Urinary bladder (tissue), 3 donors: ENCODE measurements at regions not wholly inside any gene's neighbourhood (a gene's known extent, or its start where the extent isn't known, plus 50 kb on each side); places are given as distances from the start of the nearest gene placed in this dataset.
"Not testable (repeated sequence)": the region's sequence is repeated elsewhere in the genome, so short reads cannot be mapped to it uniquely, and the experiment has no call there.

Source experiments
- DNase-seq: peaks from one replicate; pipeline ENCODE4 v3.0.0-alpha.2; 2015; ENCODE audit errors: extremely low spot score
- H3K27ac ChIP-seq: one replicate; pipeline ENCODE4 v1.5.1; 2013; ENCODE audit warnings: low read depth, mild to moderate bottlenecking, moderate library complexity
- H3K36me3 ChIP-seq: one replicate; pipeline ENCODE4 v1.6.1; 2013; ENCODE audit warnings: mild to moderate bottlenecking, moderate library complexity; ENCODE audit not compliant: insufficient read depth
- H3K4me1 ChIP-seq: one replicate; pipeline ENCODE4 v1.6.1; 2013; ENCODE audit warnings: mild to moderate bottlenecking, moderate library complexity; ENCODE audit not compliant: insufficient read depth
- H3K4me3 ChIP-seq: one replicate; pipeline ENCODE4 v1.5.1; 2013; ENCODE audit warnings: low read depth, low read length
- WGBS: extraction: QIAGEN DNeasy Blood & Tissue Kit; methylation state at CpG from one replicate; pipeline ENCODE4 v1.1.7; 2013; 5-methylcytosine and 5-hydroxymethylcytosine counted together
- donor health status: healthy with polysubstance abuse.
- donor health status: healthy.

GRCh38 chr6:44734886-44735629 lies 347.6 kb downstream of the CDC5L start:
- Histone ChIP-seq H3K36me3 (no peaks in the 10 kb centered on the region), H3K4me3 (no peak overlapping the region), H3K27ac (no peak overlapping the region), H3K4me1 (no peaks in the 10 kb centered on the region)
- no peak for DNase-seq
- 90% methylated on average over 5 of the region's 5 CpGs for WGBS

- Histone ChIP-seq H3K4me3 (no peak overlapping the region), H3K27ac (no peak overlapping the region), H3K36me3 (no peaks in the 10 kb centered on the region), H3K4me1 (no peaks in the 10 kb centered on the region)
- WGBS: 72% methylated on average over 6 of the region's 6 CpGs
- no peak for DNase-seq
These were observed 348.1 kb downstream of the CDC5L start for GRCh38 chr6:44735630-44735963.

- H3K27ac ChIP-seq: no peak overlapping the region
- H3K36me3 ChIP-seq: no peaks in the 10 kb centered on the region
- DNase-seq: no peak
- H3K4me1 ChIP-seq: no peaks in the 10 kb centered on the region
- WGBS: 91% methylated on average over 9 of the region's 9 CpGs
- no peak overlapping the region for H3K4me3 ChIP-seq
These were observed 349.8 kb downstream of the CDC5L start for GRCh38 chr6:44737341-44737740.

- Histone ChIP-seq H3K36me3 (no peaks in the 10 kb centered on the region), H3K4me1 (no peaks in the 10 kb centered on the region), H3K4me3 (no peak overlapping the region), H3K27ac (no peak overlapping the region)
- 84% methylated on average over 6 of the region's 6 CpGs for WGBS
- no peak for DNase-seq
These were observed 350.5 kb downstream of the CDC5L start for GRCh38 chr6:44737829-44738528.

GRCh38 chr6:44738601-44739146 lies 351.2 kb downstream of the CDC5L start:
- 91% methylated on average over 8 of the region's 8 CpGs for WGBS
- no peaks in the 10 kb centered on the region for H3K4me1 ChIP-seq
- no peak overlapping the region for H3K27ac ChIP-seq
- no peak for DNase-seq
- no peaks in the 10 kb centered on the region for H3K36me3 ChIP-seq
- H3K4me3 ChIP-seq: no peak overlapping the region

DNA sequence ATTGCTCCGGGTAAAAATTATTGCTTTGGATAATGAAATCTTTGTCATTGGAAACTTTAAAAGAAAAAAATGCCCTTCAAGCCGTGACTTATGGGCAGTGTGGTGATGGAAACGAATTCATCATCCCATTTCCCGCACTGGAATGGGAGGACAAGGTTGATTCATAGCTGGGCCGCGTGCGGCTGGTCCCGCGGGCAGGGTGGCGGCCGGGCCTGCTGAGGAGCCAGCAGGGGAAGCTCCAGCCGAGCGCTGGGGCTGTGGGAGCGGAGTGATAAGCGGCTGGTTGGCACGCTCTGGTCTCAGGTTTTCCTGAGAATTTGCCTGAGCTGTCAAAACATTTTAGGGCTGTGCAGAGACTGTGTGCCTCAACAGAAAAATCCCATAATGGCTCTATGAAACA lies 351.7 kb downstream of the CDC5L start:
- Histone ChIP-seq H3K4me1 (no peaks in the 10 kb centered on the region), H3K27ac (no peak overlapping the region), H3K36me3 (no peaks in the 10 kb centered on the region), H3K4me3 (no peak overlapping the region)
- 94% methylated on average over 16 of the region's 16 CpGs for WGBS
- DNase-seq: no peak

DNA sequence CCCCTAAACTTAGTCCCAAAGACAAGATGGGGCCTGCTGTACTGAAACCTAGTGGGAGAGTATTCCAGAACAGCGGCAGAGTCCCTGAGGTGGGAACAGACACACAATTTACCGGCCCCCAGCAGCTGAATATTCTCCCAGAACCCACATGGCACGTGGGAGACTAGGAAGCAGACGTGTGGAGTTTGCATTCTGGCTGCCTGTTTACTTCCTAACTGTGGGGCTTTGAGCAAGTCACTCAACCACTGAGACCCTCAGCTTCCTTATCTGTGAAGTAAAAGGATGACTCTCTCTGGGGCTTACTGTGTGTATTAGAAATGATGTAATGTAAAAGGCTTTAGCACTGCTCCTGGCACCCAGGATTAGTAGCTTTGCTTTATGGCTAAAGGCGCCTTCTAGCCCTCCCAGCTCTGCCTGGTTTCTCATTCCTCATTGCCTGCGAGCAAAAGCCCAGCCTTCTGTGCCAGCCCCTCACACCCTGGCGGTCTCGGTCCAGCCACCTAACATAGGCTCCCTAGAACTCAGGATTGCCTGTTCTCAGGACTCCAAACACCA lies 353.1 kb downstream of the CDC5L start:
- H3K27ac ChIP-seq: no peak overlapping the region
- no peak for DNase-seq
- no peaks in the 10 kb centered on the region for H3K36me3 ChIP-seq
- H3K4me1 ChIP-seq: no peaks in the 10 kb centered on the region
- 83% methylated on average over 8 of the region's 8 CpGs for WGBS
- H3K4me3 ChIP-seq: no peak overlapping the region

DNA sequence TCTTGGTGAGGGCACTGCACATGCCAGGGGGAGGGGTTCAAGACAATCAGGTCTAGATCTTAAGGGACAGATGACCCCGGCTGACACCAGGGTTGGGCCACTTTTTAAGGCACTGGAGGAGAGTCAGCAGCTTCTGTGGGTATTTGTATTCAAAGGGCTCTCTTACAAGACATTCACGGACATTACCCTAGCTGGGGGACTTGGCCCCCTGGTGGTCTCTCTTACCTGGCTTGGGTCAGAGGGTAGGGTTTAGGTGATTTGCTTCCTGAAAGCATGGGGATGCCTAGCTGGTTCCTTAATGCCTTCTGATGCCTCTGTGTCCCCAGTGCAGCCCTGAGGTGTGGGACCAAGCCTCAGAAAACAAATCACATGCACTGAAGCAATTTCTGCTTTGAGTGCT lies 354.7 kb downstream of the CDC5L start:
- Histone ChIP-seq H3K4me1 (no peaks in the 10 kb centered on the region), H3K27ac (no peak overlapping the region), H3K4me3 (no peak overlapping the region), H3K36me3 (no peaks in the 10 kb centered on the region)
- DNase-seq: no peak
- 88% methylated on average over 2 of the region's 2 CpGs for WGBS

GRCh38 chr6:44742828-44743372 lies 355.4 kb downstream of the CDC5L start:
- DNase-seq: no peak
- 70% methylated on average over 2 of the region's 2 CpGs for WGBS

DNA sequence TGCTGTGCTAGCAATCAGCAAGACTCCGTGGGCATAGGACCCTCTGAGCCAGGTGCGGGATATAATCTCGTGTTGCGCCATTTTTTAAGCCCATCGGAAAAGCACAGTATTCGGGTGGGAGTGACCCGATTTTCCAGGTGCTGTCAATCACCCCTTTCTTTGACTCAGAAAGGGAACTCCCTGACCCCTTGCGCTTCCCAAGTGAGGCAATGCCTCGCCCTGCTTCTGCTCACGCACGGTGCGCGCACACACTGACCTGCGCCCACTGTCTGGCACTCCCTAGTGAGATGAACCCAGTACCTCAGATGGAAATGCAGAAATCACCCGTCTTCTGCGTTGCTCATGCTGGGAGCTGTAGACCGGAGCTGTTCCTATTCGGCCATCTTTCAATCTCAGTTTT lies 372.6 kb downstream of the CDC5L start:
- not testable (repeated sequence) for H3K27ac ChIP-seq, H3K4me3 ChIP-seq, H3K36me3 ChIP-seq

More at GRCh38 chr6:44742828-44743372, 355.4 kb downstream of the CDC5L start:
- no peaks in the 10 kb centered on the region for H3K36me3 ChIP-seq
- H3K4me1 ChIP-seq: no peaks in the 10 kb centered on the region
- no peak overlapping the region for H3K4me3 ChIP-seq
- H3K27ac ChIP-seq: no peak overlapping the region

DNA sequence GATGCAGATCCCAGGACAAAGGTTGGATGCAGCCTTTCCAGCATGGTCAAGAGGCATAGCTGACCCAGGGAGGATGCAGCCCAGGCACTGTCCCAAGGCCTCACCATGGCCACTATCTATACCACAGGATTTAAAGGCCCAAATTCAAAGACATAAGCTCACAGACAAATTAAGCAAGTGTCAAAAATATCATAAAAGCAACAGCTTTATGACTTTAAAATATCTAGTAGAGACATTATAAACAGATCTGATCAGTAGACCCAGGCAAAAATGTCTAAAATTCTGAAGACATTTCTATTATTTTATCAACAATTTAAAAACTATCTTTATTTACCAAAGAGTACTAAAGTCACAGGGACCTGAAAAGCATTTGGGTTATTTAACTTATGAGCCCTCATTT lies 373.5 kb downstream of the CDC5L start:
- Histone ChIP-seq H3K4me3 (no peak overlapping the region), H3K4me1 (no peaks in the 10 kb centered on the region), H3K27ac (no peak overlapping the region), H3K36me3 (no peaks in the 10 kb centered on the region)
- no peak for DNase-seq

More for the DNA sequence above, 372.6 kb downstream of the CDC5L start:
- 94% methylated on average over 18 of the region's 18 CpGs for WGBS
- DNase-seq, H3K4me1 ChIP-seq: not testable (repeated sequence)

DNA sequence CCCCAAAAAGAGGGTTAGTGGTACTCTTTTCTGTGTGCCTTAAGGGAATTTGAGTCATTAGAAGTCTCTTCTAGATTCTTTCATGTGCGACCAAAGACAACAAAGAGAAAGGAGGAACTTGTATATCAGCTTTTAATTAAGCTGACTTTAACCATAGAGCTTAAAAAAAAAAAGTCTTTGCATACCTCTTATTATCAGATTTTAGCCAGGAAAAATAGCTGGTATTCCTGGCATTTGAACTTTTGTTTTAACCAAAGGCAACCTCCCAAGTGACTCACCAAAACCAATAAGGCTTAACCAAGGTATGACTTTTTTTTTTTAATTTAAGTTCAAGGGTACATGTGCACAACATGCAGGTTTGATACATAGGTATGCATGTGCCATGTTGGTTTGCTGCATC lies 375.0 kb downstream of the CDC5L start:
- DNase-seq: no peak
- H3K27ac ChIP-seq: no peak overlapping the region
- no peaks in the 10 kb centered on the region for H3K4me1 ChIP-seq
- no peaks in the 10 kb centered on the region for H3K36me3 ChIP-seq
- H3K4me3 ChIP-seq: no peak overlapping the region
- 77% methylated on average over 1 of the region's 1 CpG for WGBS

- WGBS: 89% methylated on average over 4 of the region's 4 CpGs
- Histone ChIP-seq H3K4me1 (no peaks in the 10 kb centered on the region), H3K27ac (no peak overlapping the region), H3K36me3 (no peaks in the 10 kb centered on the region), H3K4me3 (no peak overlapping the region)
- DNase-seq: no peak
These were observed 384.3 kb downstream of the CDC5L start for GRCh38 chr6:44771647-44772415.
